Right lobe of liver (tissue), 4 donors: ENCODE measurements at regions not wholly inside any gene's neighbourhood (a gene's known extent, or its start where the extent isn't known, plus 50 kb on each side); places are given as distances from the start of the nearest gene placed in this dataset.

Experiments used
- CTCF ChIP-seq, 4 donors: fragments of 200-600 bp in 3 of 4; fragments of 450-650 bp in 1 of 4; IDR thresholded peaks; one replicate each; pipeline versions ENCODE4 v1.5.1 to v1.8.0; 2016 to 2022; ENCODE audit warnings: antibody characterized with exemption in 4 of 4, mild to moderate bottlenecking in 2 of 4
- POLR2A ChIP-seq: fragments of 450-650 bp; IDR thresholded peaks from one replicate; pipeline ENCODE4 v1.6.1; 2017; ENCODE audit warnings: antibody characterized with exemption, mild to moderate bottlenecking
- donor health status: DM: no; HTN: no; CAD: no.
- donor health status: DM: no; HTN: no; CAD: no.
- donor health status: DM: no; HTN: yes; CAD: no.

- TF ChIP-seq CTCF (IDR thresholded peaks at IDR 0.05): no peak
- TF ChIP-seq POLR2A: no peak
Observed at GRCh38 chr4:144363890-144364289, 223.4 kb upstream of the GYPA start.
